Pancreas (tissue), 10 donors: ENCODE measurements at regions not wholly inside any gene's neighbourhood (a gene's known extent, or its start where the extent isn't known, plus 50 kb on each side); places are given as distances from the start of the nearest gene placed in this dataset.

Experiments
- ATAC-seq, 4 donors: fragments of 200-7000 bp; cut with Tn5 transposase; one replicate each; pipeline versions ENCODE4 v1.8.0 to v1.9.1; 2020; ENCODE audit warnings: mild to moderate bottlenecking in 4 of 4, moderate library complexity in 4 of 4
- DNase-seq, 6 donors: peaks; one replicate each; pipeline ENCODE4 v3.0.0-alpha.2; 2020
- FAIRE-seq: peaks from 2 replicates; lab custom pipeline; 2012; peaks lifted over from hg19 to GRCh38; lab: Jason Lieb, UNC
- H3K27ac ChIP-seq, 4 donors: fragments of 200-600 bp; sonication (generic); 1 replicate in 3 of 4; 2 replicates in 1 of 4; pipeline versions ENCODE4 v1.5.0 to v1.8.0; 2020
- H3K27me3 ChIP-seq, 4 donors: fragments of 200-600 bp; one replicate each; pipeline ENCODE4 v1.8.0; 2021
- H3K36me3 ChIP-seq, 3 donors: fragments of 200-600 bp; sonication (generic) in 1 of 3; one replicate each; pipeline versions ENCODE4 v1.5.0 to v1.8.0; 2020 to 2021
- H3K4me1 ChIP-seq, 3 donors: fragments of 200-600 bp; one replicate each; pipeline ENCODE4 v1.8.0; 2021
- H3K4me3 ChIP-seq, 4 donors: fragments of 200-600 bp; sonication (generic) in 2 of 4; one replicate each; pipeline versions ENCODE4 v1.5.0 to v1.8.0; 2020 to 2021
- H3K9me3 ChIP-seq, 4 donors: fragments of 200-600 bp; one replicate each; pipeline ENCODE4 v1.8.0; 2021
- CTCF ChIP-seq, 4 donors: fragments of 200-600 bp; sonication (generic) in 3 of 4; IDR thresholded peaks; one replicate each; pipeline versions ENCODE4 v1.5.0 to v1.8.0; 2021; ENCODE audit warnings: antibody characterized with exemption in 4 of 4
- WGBS, 2 donors: extraction: QIAGEN DNeasy Blood & Tissue Kit; methylation state at CpG; one replicate each; pipeline ENCODE4 v1.1.7; 2013; 5-methylcytosine and 5-hydroxymethylcytosine counted together
- intact Hi-C, 3 donors: fragments of 100-400 bp; cut with DNase I; formaldehyde crosslinking; loops; one replicate each; pipeline versions ENCODE4 v1.11.1 to v1.14.2; 2022
- donor health status: healthy with polysubstance abuse.
- donor health status: DM: no; HTN: no; CAD: no; lungs with moderate emphysema.
- donor health status: DM: no; HTN: no; CAD: no.
- donor health status: control.
- donor health status: control.
- donor health status: Bipolar disorder and iron deficiency.
- donor health status: DM: yes; HTN: yes; CAD: no.
- donor health status: DM: no; HTN: no; CAD: no.
- donor health status: DM: no; HTN: no; CAD: no.
- donor health status: DM: yes; HTN: yes; CAD: no.

- H3K4me1 ChIP-seq, result no peaks in the 10 kb centered on the region
- no peaks in the 10 kb centered on the region for H3K27me3 ChIP-seq
- 80 to 90% methylated on average over 3 of the region's 3 CpGs for WGBS, 2 donors
- no peak overlapping the region for H3K4me3 ChIP-seq
- H3K36me3 ChIP-seq, result no peaks in the 10 kb centered on the region
- FAIRE-seq (no peak), ATAC-seq (no peak), DNase-seq (no peak)
- H3K9me3 ChIP-seq, result no peaks in the 10 kb centered on the region
- TF ChIP-seq CTCF (IDR thresholded peaks at IDR 0.05), result no peak
- intact Hi-C loops, result no loop called here
- H3K27ac ChIP-seq, result no peak overlapping the region
Measured at GRCh38 chr19:31533114-31533513, 183.9 kb upstream of the TSHZ3 start.

- H3K36me3 ChIP-seq, result no peaks in the 10 kb centered on the region
- DNase-seq (no peak), ATAC-seq (no peak), FAIRE-seq (no peak)
- intact Hi-C loops, result no loop called here
- H3K9me3 ChIP-seq, result no peaks in the 10 kb centered on the region
- no peaks in the 10 kb centered on the region for H3K4me1 ChIP-seq
- H3K27me3 ChIP-seq, result peaks cover 0 to 4% (median 0%) of the 10 kb centered on the region in 4 donors
- TF ChIP-seq CTCF (IDR thresholded peaks at IDR 0.05), result no peak
- H3K27ac ChIP-seq, result no peak overlapping the region
- no peak overlapping the region for H3K4me3 ChIP-seq
Measured at GRCh38 chr19:31534231-31534630, 185.0 kb upstream of the TSHZ3 start.

- FAIRE-seq, result no peak
- Histone ChIP-seq H3K9me3 (no peaks in the 10 kb centered on the region), H3K4me1 (no peaks in the 10 kb centered on the region), H3K36me3 (no peaks in the 10 kb centered on the region), H3K27ac (no peak overlapping the region), H3K27me3 (peaks cover 0 to 4% (median 0%) of the 10 kb centered on the region in 4 donors), H3K4me3 (no peak overlapping the region)
- TF ChIP-seq CTCF (IDR thresholded peaks at IDR 0.05), result no peak
- WGBS, 2 donors, result 74 to 76% methylated on average over 17 of the region's 17 CpGs
- intact Hi-C loops, result no loop called here
- no peak for ATAC-seq
- no peak for DNase-seq
Measured at GRCh38 chr19:31534786-31535657, 185.8 kb upstream of the TSHZ3 start.

- H3K27me3 ChIP-seq, result peaks cover 0 to 4% (median 0%) of the 10 kb centered on the region in 4 donors
- no peaks in the 10 kb centered on the region for H3K4me1 ChIP-seq
- H3K4me3 ChIP-seq, result no peak overlapping the region
- TF ChIP-seq CTCF (IDR thresholded peaks at IDR 0.05), result no peak
- no peaks in the 10 kb centered on the region for H3K9me3 ChIP-seq
- ATAC-seq (no peak), FAIRE-seq (no peak), DNase-seq (no peak)
- intact Hi-C loops, result no loop called here
- 53 to 64% methylated on average over 8 of the region's 8 CpGs for WGBS, 2 donors
- no peak overlapping the region for H3K27ac ChIP-seq
- no peaks in the 10 kb centered on the region for H3K36me3 ChIP-seq
Measured at GRCh38 chr19:31535691-31536460, 186.6 kb upstream of the TSHZ3 start.
